GM21717 (cell line): ENCODE measurements at regions not wholly inside any gene's neighbourhood (a gene's known extent, or its start where the extent isn't known, plus 50 kb on each side); places are given as distances from the start of the nearest gene placed in this dataset.
A peak's percentile ranks its signal among the peaks of the same experiment; 100 is the strongest.

Experiments
- ATAC-seq: cut with Tn5 transposase; IDR thresholded peaks from one replicate; pipeline ENCODE4 v1.9.1; 2021; ENCODE audit warnings: mild to moderate bottlenecking, moderate library complexity; ENCODE audit not compliant: unreplicated experiment

- no peak for ATAC-seq
Observed at GRCh38 chr11:123304828-123305466, 109.9 kb upstream of the CLMP start.

- ATAC-seq: no peak
Observed at GRCh38 chr11:123303924-123304323, 108.9 kb upstream of the CLMP start.

GRCh38 chr11:123302751-123303195 is 107.7 kb upstream of the CLMP start:
- peak; percentile 46 for ATAC-seq

GRCh38 chr11:123301696-123302400 is 106.8 kb upstream of the CLMP start:
- ATAC-seq: peak; percentile 63

- no peak for ATAC-seq
Observed at GRCh38 chr11:123301013-123301591, 106.1 kb upstream of the CLMP start.

GRCh38 chr11:123299721-123300120 is 104.7 kb upstream of the CLMP start:
- no peak for ATAC-seq

- no peak for ATAC-seq
Observed at GRCh38 chr11:123298488-123299447, 103.7 kb upstream of the CLMP start.

GRCh38 chr11:123292647-123293046 is 97.6 kb upstream of the CLMP start:
- no peak for ATAC-seq

- ATAC-seq: no peak
Observed at GRCh38 chr11:123291201-123291869, 96.3 kb upstream of the CLMP start.

GRCh38 chr11:123286761-123287160 is 91.7 kb upstream of the CLMP start:
- ATAC-seq: no peak

GRCh38 chr11:123286255-123286654 is 91.2 kb upstream of the CLMP start:
- no peak for ATAC-seq

GRCh38 chr11:123284454-123284853 is 89.4 kb upstream of the CLMP start:
- ATAC-seq: no peak

- ATAC-seq: no peak
Observed at GRCh38 chr11:123282597-123282996, 87.5 kb upstream of the CLMP start.

GRCh38 chr11:123273616-123274015 is 78.6 kb upstream of the CLMP start:
- no peak for ATAC-seq

GRCh38 chr11:123272565-123272964 is 77.5 kb upstream of the CLMP start:
- ATAC-seq: no peak

GRCh38 chr11:123268156-123268555 is 73.1 kb upstream of the CLMP start:
- ATAC-seq: no peak

- no peak for ATAC-seq
Observed at GRCh38 chr11:123265951-123266350, 70.9 kb upstream of the CLMP start.

GRCh38 chr11:123264431-123264780 is 69.4 kb upstream of the CLMP start:
- ATAC-seq: peak; percentile 22

GRCh38 chr11:123261345-123262106 is 66.5 kb upstream of the CLMP start:
- no peak for ATAC-seq
